ENCODE measurements at regions not wholly inside any gene's neighbourhood (a gene's known extent, or its start where the extent isn't known, plus 50 kb on each side); places are given as distances from the start of the nearest gene placed in this dataset.
A peak's percentile ranks its signal among the peaks of the same experiment; 100 is the strongest.

DNA sequence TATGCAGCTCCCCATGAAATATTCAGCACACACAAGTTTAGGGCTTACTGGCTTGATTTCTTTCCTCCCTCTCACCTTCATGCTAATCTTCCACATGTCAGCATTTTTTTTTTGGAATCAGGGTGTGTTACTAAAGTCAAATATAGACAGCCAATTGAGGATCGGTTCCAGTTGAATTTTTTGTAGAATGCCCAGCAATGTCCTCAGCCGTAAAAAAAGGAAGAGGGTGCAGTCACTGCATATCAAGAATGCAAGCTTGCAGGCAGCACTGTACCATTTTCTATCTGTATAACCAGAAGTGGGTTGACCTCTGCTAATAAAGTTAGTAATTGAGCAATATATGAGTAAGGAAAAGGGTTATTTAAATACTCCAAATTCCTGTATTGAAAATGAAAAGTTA lies 51.4 kb upstream of the CHMP2B start:
- no peak for DNase-seq

DNA sequence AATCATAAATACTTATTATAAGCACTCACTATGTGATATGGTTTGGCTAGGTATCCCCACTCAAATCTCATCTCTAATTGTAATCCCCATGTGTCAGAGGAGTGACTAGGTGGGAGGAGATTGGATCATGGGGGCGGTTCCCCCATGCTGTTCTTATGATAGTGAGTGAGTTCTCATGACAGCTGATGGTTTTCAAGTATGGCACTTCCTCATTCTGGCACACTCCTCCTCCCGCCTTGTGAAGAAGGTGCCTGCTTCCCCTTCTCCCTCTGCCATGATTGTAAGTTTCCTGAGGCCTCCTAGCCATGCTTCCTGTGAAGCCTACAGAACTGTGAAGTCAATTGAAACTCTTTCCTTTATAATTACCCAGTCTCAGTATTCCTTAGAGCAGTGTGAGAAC lies 53.3 kb upstream of the CHMP2B start:
- no peak for DNase-seq

DNA sequence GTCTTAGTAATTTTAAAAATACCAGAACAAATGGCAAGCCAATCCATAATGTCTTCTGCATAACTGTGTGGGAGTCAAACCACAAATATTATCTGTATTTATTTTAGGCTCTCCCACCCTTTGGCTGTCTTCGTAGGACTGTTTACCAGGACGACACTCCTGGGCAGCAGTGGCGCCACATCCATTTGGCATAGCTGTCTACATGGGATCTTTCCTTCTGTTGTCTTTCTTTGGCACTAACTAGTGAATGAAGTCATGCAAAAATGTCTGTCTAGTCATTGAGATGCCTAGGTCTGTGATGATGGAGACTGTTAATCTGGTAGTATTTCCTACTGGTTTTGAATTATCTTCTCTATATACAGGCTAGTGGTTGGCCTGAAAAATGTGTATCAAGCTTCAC lies 54.0 kb upstream of the CHMP2B start:
- DNase-seq: no peak

DNA sequence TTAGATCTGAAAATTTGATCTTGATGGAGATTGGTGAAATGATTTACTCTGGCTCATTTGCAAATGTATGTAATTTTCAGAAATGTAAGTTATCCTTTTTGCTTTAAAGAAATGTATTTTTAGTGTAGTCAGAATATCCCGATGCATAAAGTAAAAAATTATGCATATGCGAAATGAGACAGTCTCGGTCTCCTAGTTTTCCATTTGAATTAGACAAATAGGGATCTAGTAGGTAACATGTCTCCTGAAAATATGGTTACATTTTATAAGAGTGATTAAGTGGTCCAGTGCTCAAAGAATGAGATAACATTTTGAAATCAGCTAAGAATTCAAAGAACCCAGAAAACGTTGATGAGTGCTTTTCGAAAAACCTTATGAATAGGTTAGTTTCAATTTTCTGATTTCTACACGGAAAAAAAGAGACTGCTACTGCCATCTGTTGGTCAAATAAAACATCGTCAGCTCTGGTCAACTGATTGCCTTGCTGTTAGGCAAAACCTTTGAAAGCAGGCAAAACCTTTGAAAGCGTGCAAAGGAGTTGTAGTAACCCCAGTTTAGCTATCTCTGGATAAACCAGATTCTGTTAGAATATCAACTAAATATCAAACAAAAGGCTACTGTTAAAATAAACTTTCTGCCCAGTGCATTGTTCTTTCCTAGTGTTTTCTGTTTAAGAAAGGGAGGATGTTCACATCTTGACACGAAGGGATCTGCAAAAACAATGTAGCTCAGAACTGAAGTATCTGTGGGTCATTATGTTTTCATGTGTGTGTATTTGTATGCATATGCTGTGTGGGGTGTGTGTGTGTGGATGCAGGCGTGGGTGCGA lies 59.3 kb upstream of the CHMP2B start:
- DNase-seq: peak; percentile 55

DNA sequence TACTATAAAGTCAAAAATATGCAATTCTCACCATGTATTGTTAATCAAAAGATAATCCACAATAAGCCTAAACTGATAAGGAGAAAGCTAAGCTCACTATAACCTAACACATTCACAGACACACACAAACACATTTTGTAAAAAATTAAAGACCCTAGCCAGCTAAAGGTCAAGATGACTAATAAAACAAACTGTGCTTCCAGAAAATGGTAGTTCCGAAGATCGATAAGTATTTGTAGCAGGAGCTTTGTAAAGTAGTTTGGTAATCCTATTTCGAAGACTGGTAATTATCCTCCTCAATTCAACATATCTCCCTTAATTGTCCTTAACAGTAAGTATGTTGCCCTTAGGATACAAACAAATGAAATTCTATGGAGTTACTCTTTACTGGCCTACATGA lies 62.9 kb upstream of the CHMP2B start:
- no peak for DNase-seq

DNA sequence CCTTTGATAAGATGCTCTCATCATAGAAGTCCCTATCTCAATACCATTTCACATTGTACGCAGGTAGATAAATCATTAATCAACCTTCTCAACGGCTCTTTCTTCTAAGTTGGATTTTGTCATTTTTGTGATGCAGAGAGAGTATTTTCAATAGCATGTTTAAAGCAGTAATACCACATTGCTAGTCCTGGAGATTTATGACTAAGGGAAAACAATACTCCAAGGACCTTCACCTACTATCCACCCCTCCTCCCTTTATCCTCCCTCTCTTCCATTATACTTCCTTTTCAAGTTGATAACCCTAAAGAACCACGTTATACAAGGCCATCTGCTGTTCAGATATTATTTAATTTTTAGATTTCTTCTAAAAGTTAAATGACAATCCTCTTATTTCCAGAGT lies 65.3 kb upstream of the CHMP2B start:
- DNase-seq: no peak

DNA sequence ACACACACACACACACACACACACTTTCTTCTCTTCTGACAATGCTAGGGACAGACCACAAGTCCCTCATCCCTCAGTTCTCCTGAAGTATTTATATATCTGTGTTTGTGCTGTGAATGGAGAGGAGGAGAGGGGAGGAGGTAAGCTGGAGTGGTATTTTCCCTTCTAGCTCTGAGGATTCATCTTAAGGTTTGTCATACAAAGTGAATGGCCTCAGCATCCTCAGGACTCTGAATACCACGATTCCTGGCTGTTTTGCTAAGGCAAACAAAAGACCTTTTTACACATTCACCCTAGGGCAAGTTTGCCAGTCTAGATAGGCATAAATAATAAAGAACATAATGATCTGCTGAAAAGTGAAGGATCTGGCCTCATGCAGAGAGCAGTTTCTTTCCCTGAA lies 65.7 kb upstream of the CHMP2B start:
- no peak for DNase-seq

DNA sequence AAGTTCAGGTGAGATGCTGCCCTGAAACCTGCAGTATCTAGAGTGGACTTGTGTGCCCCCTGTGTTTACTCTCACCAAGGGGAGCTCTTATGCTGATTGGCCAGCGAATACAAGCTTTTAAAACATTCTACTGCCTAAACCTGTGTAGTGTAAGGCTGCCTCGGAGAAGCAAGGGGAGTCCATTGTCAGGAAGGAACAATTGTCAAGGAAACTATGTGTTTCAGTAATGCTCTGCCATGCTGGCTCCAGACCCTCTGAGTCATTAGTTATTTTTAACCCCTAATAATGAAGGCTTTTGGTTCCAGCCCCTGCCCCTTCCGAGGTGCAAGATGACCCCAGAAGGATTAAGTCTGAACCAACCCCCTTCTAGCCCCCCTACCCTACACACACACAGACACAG lies 66.1 kb upstream of the CHMP2B start:
- DNase-seq: no peak

DNA sequence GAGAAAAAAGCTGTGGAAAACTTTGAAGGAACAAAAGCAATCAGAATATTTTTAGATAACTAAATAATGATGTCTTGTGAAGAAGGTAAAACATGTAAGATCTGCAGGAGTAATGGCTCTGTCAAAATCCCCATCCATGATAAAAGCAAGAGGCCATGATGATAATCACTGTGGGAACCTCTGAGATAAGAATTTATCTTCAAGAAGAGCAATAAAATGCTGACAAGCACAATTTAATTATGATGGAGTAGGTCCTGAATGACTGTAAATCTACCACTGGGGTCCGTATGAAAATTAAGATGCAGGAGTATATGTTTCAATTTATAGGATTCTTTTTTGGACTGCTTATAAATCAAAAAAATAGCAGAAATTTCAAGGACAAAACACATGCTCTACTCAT lies 68.3 kb upstream of the CHMP2B start:
- DNase-seq: no peak

DNA sequence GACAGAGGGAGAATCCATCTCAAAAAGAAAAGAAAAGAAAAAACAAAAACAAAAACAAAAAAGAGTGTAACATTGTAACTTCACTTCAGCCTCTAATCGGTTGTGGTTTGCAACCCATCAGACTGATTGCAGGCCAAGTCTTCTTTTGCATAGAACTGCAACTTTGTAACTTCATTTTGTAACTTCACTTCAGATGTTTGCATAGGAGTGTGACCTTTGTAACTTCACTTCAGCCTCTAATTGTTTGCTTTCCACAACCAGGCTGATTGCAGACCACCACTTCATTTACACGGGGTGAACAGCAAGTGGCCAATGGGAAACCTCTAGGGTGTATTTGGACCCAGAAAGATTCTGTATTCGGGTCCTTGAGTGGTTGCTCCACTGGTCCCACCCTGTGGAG lies 79.1 kb upstream of the CHMP2B start:
- DNase-seq: no peak

DNA sequence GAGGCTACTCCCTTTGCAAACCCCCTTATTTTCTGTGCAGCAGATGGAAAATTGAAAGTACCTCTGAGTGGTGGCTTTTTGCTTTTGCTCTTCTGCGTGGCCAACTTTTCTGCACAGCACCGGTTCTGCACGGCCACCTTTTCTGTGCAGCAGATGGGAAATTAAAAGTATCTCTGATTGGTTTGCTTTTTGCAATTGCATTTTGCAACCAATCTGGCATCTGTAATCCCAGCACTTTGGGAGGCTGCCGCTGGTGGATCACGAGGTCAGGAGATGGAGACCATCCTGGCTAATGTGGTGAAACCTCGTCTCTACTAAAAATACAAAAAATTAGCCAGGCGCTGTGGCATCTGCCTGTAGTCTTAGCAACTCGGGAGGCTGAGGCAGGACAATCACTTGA lies 79.5 kb upstream of the CHMP2B start:
- DNase-seq: no peak

DNA sequence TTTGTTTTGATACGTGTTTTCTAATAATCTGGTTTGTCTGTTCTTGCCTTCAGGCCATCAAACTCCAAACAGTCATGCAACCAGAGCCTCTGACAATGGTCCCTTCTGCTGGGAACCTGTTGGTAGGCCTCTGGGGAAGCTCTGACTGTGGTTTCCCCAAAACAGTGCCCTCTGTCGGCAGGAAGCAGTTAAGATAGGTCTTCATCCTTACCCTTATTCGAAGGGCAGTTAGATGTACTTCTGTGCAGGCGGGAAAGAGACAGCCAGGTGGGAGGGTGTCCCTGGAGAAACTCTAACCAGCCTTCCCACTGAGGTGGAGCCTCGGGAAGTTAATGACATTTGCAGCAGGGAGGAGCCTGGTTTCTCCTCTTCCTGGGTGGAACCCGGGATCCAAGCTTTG lies 81.6 kb upstream of the CHMP2B start:
- no peak for DNase-seq

DNA sequence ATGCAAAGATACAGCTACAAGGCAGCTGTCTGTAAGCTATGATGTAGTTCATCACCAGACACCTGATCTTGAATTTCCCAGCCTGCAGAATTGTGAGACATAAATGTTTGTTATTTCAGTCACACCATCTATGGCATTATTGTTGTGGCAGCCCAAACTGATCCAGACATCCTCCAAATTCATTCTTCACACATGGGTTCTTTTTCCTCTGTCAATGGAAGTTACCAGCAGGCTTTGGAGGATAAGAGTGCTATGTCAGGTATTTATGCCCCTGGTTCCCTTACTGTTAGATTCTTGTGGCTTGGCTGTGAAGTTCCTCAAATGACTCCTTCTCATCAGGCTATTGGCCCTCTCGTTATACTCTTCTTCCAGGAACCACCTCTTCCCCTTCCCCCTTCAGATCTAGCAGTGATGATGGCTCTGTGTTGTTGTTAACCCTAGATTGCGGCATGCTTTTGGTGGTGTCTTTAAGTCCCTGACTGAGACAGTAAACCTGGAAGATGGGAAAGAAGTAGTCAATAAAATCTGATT lies 91.0 kb upstream of the CHMP2B start:
- no peak for DNase-seq

DNA sequence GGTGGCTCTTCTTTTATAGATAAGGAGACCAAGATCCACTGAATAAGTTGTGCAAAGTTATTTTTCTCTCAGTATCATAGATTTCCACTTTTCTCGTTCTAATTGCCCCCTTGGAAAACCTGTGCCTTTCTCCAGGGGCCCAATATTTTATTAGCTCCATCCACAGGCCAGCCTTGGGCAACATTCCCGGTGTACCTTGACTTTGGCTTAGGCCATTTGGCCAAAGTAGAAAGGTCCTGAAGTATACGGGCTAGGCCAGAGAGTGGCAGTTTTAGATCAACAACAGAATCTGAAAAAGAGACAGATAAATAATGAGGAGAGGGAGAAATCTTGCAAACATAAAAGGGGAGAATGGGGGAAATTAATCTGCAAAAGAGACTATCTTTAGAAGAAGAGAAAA lies 91.7 kb upstream of the CHMP2B start:
- no peak for DNase-seq

DNA sequence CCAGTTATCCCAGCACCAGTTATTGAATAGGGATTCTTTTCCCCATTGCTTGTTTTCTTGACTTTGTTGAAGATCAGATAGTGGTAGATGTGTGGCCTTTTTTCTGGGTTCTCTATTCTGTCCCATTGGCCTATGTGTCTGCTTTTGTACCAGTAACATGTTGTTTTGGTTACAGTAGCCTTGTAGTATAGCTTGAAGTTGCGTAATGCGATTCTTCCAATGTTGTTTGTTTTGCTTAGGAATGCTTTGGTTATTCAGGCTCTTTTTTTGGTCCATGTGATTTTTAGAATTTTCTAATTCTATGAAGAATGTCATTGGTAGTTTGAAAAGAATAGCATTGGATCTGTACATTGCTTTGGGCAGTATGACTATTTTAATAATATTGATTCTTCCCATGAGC lies 94.3 kb upstream of the CHMP2B start:
- no peak for DNase-seq

DNA sequence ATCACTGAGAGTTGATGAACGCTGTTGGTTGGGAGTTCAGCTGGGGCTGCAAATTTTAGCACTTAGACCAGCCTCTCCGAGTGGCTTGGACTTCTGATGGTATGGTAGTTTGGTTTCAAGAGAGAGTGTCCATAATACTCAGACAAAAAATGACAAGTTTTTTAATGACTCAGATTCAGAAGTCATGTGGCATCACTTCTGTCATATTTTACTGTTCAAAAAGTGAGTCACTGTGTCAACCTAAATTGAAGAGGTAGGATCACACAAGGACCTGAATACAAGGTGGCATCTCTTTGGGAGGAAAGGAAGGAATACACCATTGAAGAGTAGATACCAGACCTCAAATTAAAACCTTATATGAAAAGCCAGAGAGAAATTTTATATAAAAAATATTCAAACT lies 99.1 kb upstream of the CHMP2B start:
- DNase-seq: no peak

DNA sequence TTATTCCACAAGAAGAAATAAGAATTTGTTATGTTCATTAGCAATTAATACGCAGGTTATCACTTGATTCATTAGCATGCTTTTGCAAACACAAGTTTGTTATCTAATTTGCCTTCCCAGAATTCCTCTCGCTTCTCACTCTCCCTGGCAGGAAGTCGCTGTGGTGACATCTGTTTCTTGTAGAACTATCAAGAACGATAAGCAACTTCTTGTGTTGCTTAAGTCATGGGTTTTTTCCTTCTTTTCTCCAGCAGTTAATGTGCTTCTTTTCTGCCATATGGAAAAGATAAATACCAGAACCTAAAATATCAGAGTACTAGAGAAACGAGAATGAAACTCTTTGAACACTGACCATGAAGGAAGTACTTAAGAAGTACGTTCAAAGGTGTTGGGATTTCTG lies 99.8 kb upstream of the CHMP2B start:
- no peak for DNase-seq

DNA sequence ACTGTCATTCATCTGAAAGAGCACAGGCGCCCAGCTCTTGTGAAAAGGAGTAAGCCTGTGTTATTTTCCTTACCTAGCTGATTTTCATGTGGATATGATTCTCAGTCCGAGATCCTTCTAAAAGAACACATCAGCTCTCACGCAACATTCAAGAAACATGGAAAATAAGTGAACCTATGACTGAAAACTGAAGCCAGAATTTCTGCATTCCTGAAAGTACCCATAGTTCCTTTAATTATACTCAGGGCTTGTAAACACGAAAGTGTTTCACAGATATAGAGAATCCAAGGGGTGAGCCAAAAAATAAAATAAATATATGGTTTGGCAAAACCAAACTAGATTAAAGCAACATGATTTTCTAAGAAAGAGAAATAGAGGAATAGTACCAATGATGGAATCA lies 100.8 kb upstream of the CHMP2B start:
- no peak for DNase-seq

DNA sequence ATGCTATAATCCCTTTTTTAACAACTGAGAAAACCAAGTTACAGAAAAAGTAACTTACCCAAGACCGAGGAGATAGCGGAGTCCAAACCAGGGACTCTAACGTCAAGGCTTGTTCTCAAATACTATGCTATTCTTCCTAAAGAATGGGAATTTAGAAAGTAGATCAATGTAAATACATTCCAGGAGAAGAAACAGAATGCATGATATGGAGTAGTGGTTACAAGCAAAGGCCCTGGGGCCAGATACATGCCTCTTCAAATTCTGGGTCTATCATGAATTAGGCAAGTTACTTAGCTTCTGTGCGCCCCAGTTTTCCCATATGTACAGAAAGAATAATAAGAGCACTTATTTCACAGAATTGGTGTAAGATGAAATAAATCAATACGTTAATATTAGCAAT lies 102.0 kb upstream of the CHMP2B start:
- DNase-seq: no peak

DNA sequence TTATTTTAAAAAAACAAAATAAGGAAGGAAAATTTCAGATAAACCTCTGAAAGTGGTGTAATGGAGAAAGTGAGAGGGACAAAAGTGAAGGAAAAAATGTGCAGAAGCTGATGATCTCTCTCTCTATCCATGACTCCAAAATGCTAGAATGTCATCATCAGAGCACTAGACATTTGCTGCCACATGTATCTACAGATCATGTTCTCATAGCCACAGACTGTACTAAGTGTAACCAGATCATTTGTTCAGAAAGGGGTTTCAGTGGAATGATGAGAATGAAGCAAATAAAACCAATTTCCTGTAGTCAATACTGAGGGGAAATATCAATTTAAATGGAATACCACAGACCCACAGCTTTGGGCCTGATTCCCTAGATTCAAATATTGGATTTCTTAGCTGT lies 104.3 kb upstream of the CHMP2B start:
- no peak for DNase-seq

DNA sequence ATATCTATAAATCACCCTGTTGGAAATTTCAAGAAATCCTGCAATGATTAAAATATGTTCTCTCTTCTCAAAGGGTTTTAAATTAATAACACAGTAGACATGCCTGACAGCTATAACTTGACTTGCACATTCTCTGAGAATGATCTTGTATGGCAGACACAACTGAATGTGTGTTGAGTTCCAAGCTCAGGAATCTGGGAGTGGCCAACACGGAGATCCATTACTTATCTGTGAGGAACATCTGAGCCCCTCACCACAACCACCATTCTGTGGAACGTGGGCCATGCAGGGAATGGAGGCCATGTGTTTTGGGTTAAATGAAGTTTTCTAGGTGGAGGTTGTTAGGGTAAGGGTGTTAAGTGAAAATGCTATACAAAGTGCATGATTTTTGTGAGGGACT lies 105.3 kb upstream of the CHMP2B start:
- no peak for DNase-seq

DNA sequence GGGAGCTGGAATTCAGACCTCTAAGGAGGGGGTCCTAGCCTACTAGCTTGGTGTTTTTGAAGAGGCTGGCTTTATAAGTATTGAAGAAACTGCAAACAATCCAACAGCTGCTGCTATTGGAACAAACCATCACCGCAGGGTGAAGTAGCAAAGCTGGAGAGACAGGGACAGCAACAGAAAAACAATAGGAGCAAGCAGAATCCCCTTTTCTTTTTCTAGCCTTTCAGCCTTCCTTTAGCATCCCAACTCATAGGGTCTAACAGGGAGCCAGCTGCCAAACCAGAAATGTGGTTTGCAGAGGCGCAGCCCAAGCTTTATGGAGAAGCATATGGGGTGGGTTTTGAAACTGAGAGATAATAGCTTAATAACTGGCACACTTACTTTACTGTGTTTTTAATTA lies 106.2 kb upstream of the CHMP2B start:
- no peak for DNase-seq

DNA sequence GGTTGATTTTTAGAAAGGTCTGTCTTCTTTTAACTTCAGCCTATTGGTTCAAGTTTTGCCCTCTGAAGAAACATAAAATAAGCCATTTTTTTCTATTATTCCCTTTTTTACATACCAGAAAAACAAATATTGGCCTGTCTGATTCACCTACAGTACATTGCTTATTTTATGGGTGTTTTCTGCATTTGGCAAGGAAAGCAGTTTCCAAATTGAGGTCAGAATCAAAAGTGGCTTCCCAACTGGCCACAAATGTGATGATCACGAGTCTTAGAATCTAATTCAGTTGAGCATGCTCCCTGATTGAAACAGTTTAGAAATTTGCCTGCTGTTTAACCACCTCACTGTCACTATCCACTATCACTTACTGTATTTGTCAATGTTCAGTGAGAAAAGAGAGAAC lies 106.9 kb upstream of the CHMP2B start:
- no peak for DNase-seq

DNA sequence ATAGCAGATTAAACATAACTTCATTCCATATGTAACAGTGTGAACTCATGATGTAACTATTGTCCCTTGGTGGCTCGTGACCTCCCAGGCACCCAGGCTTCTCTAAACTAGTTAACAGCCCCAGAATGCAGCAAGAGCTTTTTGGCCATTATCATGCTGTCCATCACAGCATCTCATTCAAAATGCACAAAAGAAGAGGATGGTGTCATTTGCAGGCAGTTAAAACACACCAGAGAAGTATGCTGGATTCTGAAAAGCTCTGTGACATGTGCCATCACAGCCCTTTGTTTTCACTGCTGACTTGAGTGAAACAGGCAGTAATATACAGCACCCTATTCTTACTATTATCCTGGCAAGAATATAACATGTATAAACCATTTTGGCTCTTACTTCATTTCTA lies 117.6 kb upstream of the CHMP2B start:
- no peak for DNase-seq

All from CD4-positive, alpha-beta T cell treated with Interleukin-4 for 4 hours (primary cell).